ENCODE measurements at regions not wholly inside any gene's neighbourhood (a gene's known extent, or its start where the extent isn't known, plus 50 kb on each side); places are given as distances from the start of the nearest gene placed in this dataset.
"Not testable (repeated sequence)": the region's sequence is repeated elsewhere in the genome, so short reads cannot be mapped to it uniquely, and the experiment has no call there.

DNA sequence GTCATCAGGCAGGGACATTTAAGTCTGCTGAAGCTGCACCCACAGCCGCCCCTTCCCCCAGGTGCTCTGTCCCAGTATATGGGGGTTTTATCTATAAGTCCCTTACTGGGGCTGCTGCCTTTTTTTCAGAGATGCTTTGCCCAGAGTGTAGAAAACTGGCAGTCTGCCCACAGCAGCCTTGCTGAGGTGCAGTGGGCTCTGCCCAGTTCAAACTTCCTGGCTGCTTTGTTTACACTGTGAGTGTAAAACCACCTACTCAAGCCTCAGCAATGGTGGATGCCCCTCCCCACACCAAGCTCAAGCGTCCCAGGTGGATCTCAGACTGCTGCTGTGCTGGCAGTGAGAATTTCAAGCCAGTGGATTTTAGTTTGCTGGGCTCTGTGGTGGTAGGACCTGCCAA is 114.2 kb upstream of the GLRA1 start:
- DNase-seq, ATAC-seq: not testable (repeated sequence)

DNA sequence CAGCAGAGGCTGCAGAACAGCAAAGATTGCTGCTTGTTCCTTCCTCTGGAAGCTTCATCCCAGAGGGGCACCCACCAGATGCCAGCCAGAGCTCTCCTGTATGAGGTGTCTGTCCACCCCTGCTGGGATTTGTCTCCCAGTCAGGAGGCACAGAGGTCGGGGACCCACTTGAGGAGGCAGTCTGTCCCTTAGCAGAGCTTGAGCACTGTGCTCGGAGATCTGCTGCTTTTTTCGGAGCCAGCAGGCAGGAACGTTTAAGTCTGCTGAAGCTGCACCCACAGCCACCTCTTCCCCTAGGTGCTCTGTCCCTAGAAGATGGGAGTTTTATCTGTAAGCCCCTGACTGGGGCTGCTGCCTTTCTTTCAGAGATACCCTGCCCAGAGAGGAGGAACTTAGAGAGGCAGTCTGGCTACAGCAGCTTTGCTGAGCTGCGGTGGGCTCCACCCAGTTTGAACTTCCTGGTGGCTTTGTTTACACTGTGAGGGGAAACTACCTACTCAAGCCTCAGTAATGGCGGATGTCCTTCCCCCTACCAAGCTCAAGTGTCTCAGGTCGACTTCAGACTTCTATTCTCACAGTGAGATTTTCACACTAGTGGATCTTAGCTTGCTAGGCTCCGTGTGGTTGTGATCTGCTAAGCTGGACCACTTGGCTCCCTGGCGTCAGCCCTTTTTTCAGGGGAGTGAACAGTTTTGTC is 101.8 kb upstream of the GLRA1 start:
- DNase-seq: peak; percentile 12
- not testable (repeated sequence) for ATAC-seq

DNA sequence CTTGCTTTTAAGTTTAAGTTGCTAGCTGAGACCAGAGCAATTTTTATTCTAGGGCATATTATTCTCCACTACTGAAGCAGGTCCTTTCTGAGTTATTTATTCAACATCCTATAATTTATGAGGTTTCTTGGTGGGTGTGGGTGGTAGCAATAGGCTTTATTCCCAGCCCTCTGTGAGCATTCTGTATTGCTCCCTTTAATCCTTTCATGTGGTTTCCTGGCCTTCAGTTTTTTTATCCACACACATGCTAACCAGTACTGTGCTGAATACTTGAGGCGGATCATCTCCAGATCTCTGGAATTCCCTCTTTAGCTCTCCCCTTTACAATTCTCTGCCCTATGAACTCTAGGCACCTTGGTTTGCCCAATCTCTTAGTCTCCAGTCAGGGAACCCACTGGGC is 91.8 kb upstream of the GLRA1 start:
- DNase-seq: no peak
- no peak for ATAC-seq

DNA sequence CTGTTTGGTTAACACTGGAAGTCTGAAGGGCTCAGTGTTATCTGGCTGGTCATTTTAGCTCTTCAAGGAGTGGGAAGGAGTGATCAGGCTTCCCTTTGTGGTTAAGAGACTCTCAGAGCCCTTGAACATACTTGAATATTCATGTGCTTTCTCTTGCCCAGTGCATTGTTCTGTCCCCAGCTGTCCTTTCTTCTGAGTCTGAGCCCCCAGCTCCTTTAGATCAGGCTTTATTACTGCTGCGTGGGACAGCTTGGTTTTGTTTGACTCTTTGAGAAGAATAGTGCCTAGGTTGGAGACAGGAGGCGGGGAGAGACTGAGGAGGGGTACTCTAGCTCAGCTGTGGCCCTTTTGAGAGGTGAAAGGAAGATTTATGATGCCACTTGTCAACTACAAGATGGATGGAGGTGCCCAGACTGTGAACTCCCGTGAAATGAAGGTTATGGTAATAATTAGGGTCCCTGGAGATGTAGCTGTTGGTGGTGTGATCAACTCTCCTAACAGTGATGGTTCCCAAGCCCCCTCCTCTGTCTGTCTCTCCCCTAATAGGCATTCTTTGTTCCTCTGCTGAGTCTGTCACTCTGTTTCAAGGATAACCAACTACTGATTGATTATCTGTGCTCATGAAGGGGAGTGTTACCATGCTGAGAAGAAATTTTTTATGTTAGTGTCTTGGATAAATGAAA is 83.1 kb upstream of the GLRA1 start:
- no peak for ATAC-seq
- DNase-seq: no peak

DNA sequence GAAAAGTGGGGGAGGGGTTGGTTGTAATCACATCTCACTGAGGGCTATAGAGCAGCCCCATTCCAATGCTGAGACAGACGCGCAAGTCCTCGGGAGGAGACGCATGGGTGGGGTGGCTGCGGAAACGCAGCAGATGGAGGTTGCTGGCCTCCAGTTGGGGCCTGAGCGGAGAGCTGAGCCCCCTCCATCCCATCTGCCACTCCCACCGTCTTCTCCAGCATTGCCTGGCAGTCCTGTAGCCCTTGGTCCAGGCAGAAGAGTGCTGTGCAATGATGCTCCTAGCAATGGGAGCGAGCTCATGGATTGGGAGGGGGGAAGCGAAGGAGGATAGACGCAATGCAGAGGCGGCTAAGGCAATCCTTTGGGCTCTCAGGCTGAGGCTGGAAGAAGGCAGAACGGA is 79.4 kb upstream of the GLRA1 start:
- no peak for DNase-seq
- no peak for ATAC-seq
